Suppressor macrophage (primary cell): ENCODE measurements at regions not wholly inside any gene's neighbourhood (a gene's known extent, or its start where the extent isn't known, plus 50 kb on each side); places are given as distances from the start of the nearest gene placed in this dataset.

Experiments used
- DNase-seq, 4 experiments: peaks; one replicate each; pipeline ENCODE4 v3.0.0-alpha.2; 2020 to 2022

- DNase-seq: no peak
These were observed 543.2 kb upstream of the NRXN1 start for GRCh38 chr2:51575181-51575580.

- DNase-seq: no peak
These were observed 527.1 kb upstream of the NRXN1 start for GRCh38 chr2:51559026-51559425.

- DNase-seq: no peak
These were observed 521.5 kb upstream of the NRXN1 start for GRCh38 chr2:51553476-51553875.

DNA sequence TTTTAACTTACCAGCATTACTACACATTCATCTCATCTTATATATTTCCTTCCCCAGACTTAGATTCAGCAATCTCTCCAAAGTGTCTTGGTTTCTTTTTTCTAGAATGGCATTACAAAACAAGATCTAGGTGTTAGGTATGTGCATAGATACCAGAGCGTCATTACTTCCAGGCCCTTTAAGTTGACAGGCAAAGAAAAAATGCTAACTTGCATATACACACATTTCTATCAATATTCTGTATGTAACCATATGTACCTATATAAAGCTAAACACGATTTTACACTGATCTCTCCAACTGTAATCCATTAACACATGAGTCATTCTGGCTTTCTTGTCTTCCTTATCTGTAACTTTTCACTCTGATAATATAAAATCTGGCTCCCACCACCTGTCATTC lies 503.8 kb upstream of the NRXN1 start:
- DNase-seq: no peak

GRCh38 chr2:51534166-51534565 lies 502.2 kb upstream of the NRXN1 start:
- DNase-seq: no peak

- no peak for DNase-seq
These were observed 496.2 kb upstream of the NRXN1 start for GRCh38 chr2:51528156-51528555.

GRCh38 chr2:51526766-51527165 lies 494.8 kb upstream of the NRXN1 start:
- no peak for DNase-seq

DNA sequence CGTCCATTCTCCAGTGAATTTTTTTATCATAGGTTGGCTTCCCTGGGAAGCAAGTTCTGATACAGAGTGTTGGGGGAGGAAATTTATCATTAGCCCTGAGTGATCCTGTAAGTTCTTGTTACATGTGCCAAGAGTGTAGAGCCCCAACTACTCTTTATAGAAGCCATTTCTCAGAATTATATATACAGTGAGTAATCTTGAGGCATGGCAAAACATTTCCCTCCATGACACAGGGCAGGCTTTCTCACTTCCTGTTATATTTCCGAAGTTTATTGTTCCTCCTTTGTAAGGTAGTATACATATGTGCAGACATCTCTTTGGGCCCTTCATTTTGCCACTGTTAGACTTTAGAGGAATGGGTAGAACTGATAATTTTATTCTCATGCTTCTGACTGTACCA lies 484.7 kb upstream of the NRXN1 start:
- DNase-seq: no peak

DNA sequence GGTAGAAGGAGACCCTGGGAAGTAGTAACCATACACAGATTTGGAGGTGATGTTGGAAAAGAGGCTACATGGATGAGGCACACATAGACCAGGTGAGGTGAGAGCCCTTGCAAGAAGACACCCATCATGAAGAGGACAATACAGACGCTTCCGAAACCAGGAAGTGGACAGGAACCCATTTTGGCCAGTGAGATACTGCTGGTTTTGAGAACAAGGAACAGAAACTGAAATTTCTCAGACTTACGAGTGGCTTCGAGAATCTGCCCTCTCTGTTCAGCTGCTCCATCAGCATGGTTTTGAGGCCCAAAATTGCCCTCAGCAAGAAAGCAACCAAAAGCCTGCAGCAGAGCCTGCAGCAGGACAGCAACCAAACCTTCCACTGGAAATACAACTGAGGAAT lies 479.1 kb upstream of the NRXN1 start:
- DNase-seq: peak in 3 of 4 experiments; percentile 10 to 21 (median 16)

DNA sequence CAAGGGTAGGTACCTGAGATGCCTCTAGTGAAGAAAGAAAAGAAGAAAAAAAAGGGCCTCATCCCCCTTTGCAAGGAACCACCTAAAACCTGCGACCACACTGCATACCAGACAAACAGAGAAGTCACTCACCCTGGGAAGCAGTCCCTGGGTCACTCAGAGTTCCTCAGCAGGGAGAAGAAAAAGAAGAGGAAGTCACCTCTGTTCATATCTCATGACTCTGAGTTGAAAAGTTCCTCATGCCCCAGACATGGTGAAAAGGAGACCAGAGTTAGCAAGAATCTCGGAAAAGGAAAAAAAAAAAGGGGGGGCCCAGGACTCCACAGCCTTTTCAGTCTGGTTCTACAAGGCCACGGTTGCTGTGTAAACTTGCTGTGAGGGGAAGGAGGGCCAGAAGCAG lies 478.4 kb upstream of the NRXN1 start:
- DNase-seq: peak; percentile 2 to 48 (median 34)

GRCh38 chr2:51505533-51505932 lies 473.6 kb upstream of the NRXN1 start:
- no peak for DNase-seq

- no peak for DNase-seq
These were observed 458.8 kb upstream of the NRXN1 start for GRCh38 chr2:51490576-51491234.

DNA sequence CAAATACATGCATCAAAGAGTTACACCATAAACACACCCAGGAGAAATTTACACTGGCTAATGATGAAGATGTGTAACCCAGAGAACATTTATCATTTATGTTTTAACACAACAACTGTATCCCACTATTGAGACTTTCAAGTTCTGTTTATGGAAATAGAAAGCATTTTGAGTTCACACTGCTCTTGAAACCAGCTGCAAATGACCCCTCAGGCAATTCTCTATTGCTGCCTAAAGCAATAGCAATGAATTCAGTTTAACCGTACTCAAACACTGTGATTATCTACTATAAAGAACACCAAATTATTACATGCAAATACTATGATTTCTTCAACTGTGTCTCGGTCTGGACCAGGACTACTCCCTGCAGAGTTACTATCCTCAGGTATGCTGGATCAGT lies 452.7 kb upstream of the NRXN1 start:
- DNase-seq: no peak

DNA sequence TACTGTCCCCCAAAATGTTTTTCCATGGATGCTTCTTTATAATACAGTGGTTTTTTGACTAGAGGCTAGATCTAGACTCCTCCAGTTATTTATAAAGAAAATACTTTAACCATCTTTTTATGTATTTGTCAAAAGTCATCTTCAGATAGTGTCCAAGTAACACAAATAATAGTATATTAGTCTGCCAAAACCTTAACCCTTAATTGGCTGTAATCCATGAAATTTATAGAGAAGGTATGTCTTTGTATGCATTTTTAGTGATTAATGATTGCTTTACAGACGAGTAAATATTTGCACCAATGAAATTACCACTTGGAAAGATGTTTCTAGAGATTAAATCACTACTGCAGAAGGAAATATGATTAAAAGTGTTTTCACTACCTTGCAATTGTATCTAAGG lies 451.8 kb upstream of the NRXN1 start:
- no peak for DNase-seq

DNA sequence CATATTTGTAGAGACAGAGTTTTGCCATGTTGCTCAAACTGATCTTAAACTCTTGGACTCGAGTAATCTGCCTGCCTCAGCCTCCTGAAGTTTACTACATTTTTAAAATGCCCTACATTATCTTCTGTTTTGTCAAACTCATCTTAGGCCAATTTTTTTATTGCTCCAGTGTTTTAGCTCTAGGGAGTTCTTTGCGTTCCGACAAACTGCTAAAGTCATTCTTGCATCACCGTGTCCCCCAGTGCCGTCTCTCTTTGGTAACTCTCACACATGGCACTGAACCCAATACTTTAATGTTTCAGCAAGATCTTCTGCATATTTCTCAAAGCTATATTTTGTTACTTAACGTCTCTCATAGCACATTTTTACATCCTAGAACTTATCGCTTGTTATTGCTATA lies 440.9 kb upstream of the NRXN1 start:
- DNase-seq: no peak

GRCh38 chr2:51472300-51472699 lies 440.4 kb upstream of the NRXN1 start:
- no peak for DNase-seq

GRCh38 chr2:51469102-51469501 lies 437.2 kb upstream of the NRXN1 start:
- DNase-seq: no peak

GRCh38 chr2:51465326-51465725 lies 433.4 kb upstream of the NRXN1 start:
- DNase-seq: no peak

DNA sequence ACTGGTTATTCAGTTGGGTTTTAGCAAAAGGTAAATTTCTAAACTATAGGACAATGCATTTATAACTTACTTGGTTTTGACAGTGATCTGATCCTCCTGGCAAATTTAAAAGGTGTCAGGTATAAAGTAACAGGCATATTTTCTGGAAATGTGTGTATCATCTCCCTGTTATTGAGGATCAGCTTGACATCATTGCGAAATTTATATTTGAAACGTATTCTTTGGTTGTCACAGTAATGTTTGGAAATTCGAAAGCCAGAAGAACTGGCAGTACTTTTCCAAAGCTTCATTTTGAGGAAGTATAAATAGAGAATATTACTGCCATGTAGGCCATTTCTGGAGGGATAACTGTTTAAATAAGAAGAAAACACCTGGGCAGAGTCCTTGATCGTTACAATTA lies 422.2 kb upstream of the NRXN1 start:
- no peak for DNase-seq

DNA sequence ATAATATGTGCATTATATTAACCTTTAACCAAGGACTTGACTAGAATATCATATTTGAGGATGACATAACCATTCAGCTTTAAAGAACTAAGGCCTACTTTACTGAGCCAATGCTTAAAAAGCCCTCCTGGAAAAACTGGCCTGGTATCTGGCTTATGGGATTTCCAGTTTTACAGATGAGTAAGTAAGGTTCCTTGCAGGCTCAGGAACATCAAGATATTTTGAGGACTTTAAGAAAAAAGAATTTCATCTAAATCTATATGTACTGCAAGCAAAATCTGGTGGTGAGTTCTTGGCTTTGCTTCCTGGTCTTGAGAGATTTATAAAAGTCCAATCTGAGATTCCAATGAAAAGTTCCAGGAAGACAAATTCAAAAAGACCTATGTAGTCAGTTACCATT lies 417.0 kb upstream of the NRXN1 start:
- no peak for DNase-seq

GRCh38 chr2:51441786-51442185 lies 409.9 kb upstream of the NRXN1 start:
- no peak for DNase-seq

DNA sequence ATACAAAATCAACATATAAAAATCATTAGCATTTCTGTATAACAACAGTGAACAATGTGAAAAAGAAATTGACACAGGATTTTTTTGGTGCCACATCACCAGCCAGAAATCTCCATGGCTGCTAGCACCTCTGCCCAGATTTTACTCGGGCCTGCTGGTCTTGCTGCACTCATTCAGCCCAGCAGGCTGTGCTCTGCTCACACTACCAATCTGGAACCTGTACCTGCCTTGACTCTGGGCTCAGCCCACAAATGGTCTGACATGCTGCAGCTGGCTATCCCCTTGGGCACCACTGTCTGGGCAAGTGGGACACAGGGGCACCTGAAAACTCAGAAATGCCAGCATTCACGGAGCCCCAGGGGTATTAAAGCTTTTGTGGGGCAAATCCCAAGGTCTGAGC lies 392.5 kb upstream of the NRXN1 start:
- DNase-seq: no peak

DNA sequence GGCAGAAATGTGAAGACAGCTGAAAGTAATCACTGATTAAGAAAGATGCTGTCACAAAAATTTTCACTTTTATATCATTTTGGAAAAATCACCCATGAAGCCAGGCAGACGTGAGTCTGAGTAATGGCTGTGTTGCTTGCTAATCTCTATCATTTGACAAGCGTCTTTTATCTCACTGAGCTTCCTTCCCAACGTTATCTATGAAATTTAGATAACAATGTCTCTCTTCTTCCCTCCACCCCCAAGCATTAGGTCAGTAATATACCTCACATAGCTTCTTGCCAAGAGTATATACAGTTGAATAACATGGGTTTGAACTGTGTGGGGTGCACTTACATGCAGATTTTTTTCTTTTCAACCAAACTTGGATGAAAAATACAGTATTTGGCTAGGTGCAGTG lies 388.6 kb upstream of the NRXN1 start:
- no peak for DNase-seq

DNA sequence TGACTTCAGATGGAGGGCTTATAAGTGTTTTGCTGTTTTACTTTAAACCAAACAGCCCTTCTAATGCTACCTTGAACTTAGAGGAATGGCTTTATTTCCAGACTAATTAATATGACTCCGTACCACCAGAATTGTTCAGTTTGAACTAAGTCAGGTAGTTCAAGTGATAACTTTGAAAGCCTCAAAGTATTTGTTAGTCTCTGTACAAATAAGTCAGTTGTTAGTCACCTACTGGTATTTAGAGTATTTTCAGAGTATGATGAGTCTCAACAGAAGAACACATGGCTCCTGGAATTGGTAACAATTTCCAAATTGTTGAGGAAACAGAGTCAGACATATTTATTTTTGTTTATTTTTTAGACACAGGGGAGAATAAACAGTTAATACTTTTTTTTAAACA lies 381.8 kb upstream of the NRXN1 start:
- DNase-seq: no peak

DNA sequence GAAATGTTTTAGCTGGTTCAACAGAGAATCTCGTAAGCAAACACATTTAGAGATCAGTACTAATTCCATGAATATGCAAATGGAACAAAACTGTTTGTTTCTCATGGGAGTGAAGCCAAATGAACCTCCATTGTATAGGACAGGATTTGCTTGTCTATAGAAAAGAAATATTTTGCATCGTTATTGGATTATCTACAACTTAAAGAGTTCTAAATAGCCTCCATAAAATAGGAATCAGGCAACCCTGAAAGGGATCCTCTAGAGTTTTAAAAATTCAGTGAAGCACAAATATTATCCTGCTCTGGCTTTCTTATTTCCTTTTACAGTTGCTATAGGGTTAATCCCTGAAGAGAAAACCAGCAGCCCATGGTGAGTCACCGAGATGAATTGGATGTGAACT lies 378.4 kb upstream of the NRXN1 start:
- no peak for DNase-seq
